Glutamatergic neuron (in vitro differentiated cells): ENCODE measurements at regions not wholly inside any gene's neighbourhood (a gene's known extent, or its start where the extent isn't known, plus 50 kb on each side); places are given as distances from the start of the nearest gene placed in this dataset.

Experiments
- DNase-seq: peaks from one replicate; pipeline ENCODE4 v3.0.0; 2022
- H3K27ac Mint-ChIP-seq: one replicate; pipeline ENCODE4 v1.8.0; 2020; ENCODE audit warnings: mild to moderate bottlenecking, mixed read lengths, inconsistent platforms; ENCODE audit not compliant: unreplicated experiment
- H3K27me3 Mint-ChIP-seq: one replicate; pipeline ENCODE4 v1.8.0; 2020; ENCODE audit warnings: mild to moderate bottlenecking, moderate library complexity, mixed read lengths, inconsistent platforms; ENCODE audit not compliant: unreplicated experiment
- H3K36me3 Mint-ChIP-seq: one replicate; pipeline ENCODE4 v1.8.0; 2020; ENCODE audit warnings: mild to moderate bottlenecking, mixed read lengths, inconsistent platforms; ENCODE audit not compliant: unreplicated experiment
- H3K4me1 Mint-ChIP-seq: one replicate; pipeline ENCODE4 v1.8.0; 2020; ENCODE audit warnings: mild to moderate bottlenecking, low read depth, mixed read lengths, inconsistent platforms; ENCODE audit not compliant: unreplicated experiment
- H3K4me3 Mint-ChIP-seq: one replicate; pipeline ENCODE4 v1.8.0; 2020; ENCODE audit warnings: mild to moderate bottlenecking, mixed read lengths, inconsistent platforms; ENCODE audit not compliant: unreplicated experiment
- H3K9me3 Mint-ChIP-seq: one replicate; pipeline ENCODE4 v1.8.0; 2020; ENCODE audit warnings: mild to moderate bottlenecking, moderate library complexity, mixed read lengths, inconsistent platforms; ENCODE audit not compliant: unreplicated experiment
- TF ChIP-seq, protein P1 (sequence below): fragments of 200-600 bp; sonication (generic); IDR thresholded peaks from one replicate; pipeline ENCODE4 v1.5.0; 2021; ENCODE audit not compliant: partially characterized antibody, unreplicated experiment

DNA sequence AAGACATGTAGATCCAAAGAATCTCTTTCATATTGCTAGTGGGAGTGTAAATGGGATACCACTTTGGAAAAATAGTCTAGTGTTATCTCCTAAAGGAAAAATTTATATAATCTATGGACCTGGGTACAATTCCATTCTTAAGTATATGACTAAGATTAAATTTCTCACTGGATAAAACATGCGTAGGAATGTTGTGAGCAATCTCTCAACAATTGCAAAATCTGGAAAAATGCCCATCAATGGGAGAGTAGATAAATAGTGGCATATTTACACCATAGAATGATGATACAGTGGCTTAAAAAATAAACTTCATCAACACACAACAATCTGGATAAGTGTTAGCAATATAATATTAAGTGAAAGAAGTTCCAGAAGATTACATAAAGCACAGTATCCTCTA, 469.5 kb downstream of the MAN2A1 start:
- no peaks in the 10 kb centered on the region for H3K27me3 Mint-ChIP-seq
- no peaks in the 10 kb centered on the region for H3K36me3 Mint-ChIP-seq
- H3K4me1 Mint-ChIP-seq, result no peaks in the 10 kb centered on the region
- no peak for DNase-seq
- no peak overlapping the region for H3K4me3 Mint-ChIP-seq
- TF ChIP-seq, protein P1, sequence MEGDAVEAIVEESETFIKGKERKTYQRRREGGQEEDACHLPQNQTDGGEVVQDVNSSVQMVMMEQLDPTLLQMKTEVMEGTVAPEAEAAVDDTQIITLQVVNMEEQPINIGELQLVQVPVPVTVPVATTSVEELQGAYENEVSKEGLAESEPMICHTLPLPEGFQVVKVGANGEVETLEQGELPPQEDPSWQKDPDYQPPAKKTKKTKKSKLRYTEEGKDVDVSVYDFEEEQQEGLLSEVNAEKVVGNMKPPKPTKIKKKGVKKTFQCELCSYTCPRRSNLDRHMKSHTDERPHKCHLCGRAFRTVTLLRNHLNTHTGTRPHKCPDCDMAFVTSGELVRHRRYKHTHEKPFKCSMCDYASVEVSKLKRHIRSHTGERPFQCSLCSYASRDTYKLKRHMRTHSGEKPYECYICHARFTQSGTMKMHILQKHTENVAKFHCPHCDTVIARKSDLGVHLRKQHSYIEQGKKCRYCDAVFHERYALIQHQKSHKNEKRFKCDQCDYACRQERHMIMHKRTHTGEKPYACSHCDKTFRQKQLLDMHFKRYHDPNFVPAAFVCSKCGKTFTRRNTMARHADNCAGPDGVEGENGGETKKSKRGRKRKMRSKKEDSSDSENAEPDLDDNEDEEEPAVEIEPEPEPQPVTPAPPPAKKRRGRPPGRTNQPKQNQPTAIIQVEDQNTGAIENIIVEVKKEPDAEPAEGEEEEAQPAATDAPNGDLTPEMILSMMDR, result no peak
- no peak overlapping the region for H3K27ac Mint-ChIP-seq
- H3K9me3 Mint-ChIP-seq, result no peaks in the 10 kb centered on the region

DNA sequence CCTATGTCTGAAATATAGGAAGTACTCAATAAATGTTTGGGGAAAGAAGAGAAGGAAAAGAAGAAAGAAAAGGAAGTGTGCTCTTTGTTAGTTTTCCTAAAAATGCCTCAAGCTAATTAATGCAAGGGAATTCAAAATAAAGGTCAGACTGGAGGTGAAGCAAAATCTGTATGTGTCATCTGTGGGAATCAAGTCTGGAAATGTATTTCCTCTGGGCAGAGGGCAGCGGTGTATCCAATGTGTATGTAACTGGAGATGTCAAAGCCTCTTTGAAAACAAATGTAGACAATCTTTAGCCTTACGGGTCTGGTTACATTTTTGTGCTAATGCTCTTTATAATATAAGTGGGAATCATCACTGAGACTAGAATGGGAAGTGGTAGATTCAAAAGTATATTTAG, 471.4 kb downstream of the MAN2A1 start:
- H3K27ac Mint-ChIP-seq, result no peak overlapping the region
- TF ChIP-seq, protein P1, result no peak
- no peak for DNase-seq
- H3K4me3 Mint-ChIP-seq, result no peak overlapping the region
- no peaks in the 10 kb centered on the region for H3K4me1 Mint-ChIP-seq
- no peaks in the 10 kb centered on the region for H3K27me3 Mint-ChIP-seq
- no peaks in the 10 kb centered on the region for H3K36me3 Mint-ChIP-seq
- no peaks in the 10 kb centered on the region for H3K9me3 Mint-ChIP-seq

DNA sequence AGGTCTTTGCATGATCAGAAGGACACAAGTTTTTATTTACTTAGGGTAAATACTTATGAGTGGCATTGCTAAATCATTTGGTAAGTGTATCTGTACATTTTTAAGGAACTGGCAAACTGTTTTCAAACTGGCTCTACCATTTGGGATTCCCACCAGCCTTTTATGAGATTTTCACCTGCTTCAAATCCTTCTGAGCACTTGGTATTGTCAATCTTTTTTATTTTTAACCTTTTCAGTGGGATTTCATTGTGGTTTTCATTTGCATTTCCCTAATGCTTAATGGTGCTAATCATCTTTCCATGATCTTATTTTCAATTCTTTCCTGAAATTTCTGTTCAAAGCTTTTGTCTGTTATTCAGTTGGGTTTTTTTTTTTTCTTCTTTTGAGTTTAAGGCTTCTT, 475.6 kb downstream of the MAN2A1 start:
- no peaks in the 10 kb centered on the region for H3K27me3 Mint-ChIP-seq
- no peaks in the 10 kb centered on the region for H3K36me3 Mint-ChIP-seq
- no peaks in the 10 kb centered on the region for H3K9me3 Mint-ChIP-seq

DNA sequence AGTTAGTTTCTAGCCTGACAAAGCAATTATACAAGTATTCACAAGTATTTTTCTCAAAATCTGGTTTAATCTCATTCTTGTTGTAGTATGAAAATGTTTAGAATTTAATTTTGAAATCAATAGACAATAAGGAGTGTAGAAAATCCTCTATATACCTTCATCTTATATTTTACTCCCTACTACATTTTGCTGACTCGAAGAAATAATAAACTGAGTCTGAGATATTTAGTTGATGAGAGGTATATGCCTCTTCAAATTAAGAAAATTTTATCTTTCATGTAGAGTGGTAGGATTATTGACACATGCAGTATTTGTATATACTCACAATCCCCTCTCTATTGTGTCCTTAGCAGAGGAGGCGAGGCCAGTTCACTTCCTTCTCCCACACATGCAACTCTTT, 477.7 kb downstream of the MAN2A1 start:
- Mint-ChIP-seq H3K4me1 (peaks cover 5% of the 10 kb centered on the region), H3K36me3 (no peaks in the 10 kb centered on the region), H3K27ac (no peak overlapping the region), H3K4me3 (no peak overlapping the region), H3K27me3 (no peaks in the 10 kb centered on the region), H3K9me3 (no peaks in the 10 kb centered on the region)
- DNase-seq, result no peak
- TF ChIP-seq, protein P1, result no peak

More for the DNA sequence above, 475.6 kb downstream of the MAN2A1 start:
- TF ChIP-seq, protein P1, result no peak
- no peak overlapping the region for H3K27ac Mint-ChIP-seq
- H3K4me1 Mint-ChIP-seq, result peaks cover 5% of the 10 kb centered on the region
- no peak overlapping the region for H3K4me3 Mint-ChIP-seq
- no peak for DNase-seq

DNA sequence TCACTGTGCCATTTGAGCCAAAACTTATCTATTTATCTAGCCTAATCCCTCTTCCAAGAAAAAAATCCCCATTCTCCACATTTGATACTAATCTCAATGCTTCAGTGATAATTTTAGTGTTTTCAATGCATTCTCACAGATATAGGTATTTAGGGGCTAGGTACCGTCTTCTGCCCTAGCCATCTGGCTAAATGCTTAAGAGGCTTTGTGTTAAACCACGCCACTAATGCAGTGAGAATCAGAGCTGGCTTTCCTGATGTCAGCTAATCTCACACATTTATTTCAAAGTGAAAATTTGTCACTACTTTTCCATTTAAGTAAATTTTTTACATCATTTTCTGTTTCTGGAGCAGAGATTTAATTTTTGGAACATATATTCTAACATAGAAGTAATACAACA, 479.7 kb downstream of the MAN2A1 start:
- DNase-seq, result no peak
- no peak overlapping the region for H3K4me3 Mint-ChIP-seq
- H3K36me3 Mint-ChIP-seq, result no peaks in the 10 kb centered on the region
- peaks cover 5% of the 10 kb centered on the region for H3K4me1 Mint-ChIP-seq
- no peaks in the 10 kb centered on the region for H3K9me3 Mint-ChIP-seq
- H3K27ac Mint-ChIP-seq, result no peak overlapping the region
- TF ChIP-seq, protein P1, result no peak
- H3K27me3 Mint-ChIP-seq, result peaks cover 2% of the 10 kb centered on the region
